ENCODE measurements at regions not wholly inside any gene's neighbourhood (a gene's known extent, or its start where the extent isn't known, plus 50 kb on each side); places are given as distances from the start of the nearest gene placed in this dataset.

- no peak for DNase-seq
These were observed 538.8 kb downstream of the MCTP2 start for GRCh38 chr15:94770199-94770598.

GRCh38 chr15:94777037-94777436 lies 545.7 kb downstream of the MCTP2 start:
- no peak for DNase-seq

GRCh38 chr15:94778840-94779239 lies 547.5 kb downstream of the MCTP2 start:
- no peak for DNase-seq

DNA sequence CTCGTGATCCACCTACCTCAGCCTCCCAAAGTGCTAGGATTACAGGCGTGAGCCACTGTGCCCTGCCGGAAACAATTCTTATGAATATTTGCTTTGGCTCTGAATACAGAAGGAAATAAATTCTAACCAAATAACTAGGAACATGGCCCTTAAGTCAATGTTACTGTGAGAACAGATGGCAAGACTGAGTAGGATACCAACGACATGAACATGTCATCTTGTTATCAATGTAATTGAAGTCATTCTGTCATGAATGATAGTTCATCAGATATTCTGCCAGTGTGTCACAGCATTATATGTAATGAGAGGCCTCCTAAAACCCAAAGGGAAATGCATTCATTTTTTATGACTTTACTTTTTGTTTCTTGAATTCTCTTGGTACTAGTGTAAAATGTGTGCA lies 548.8 kb downstream of the MCTP2 start:
- DNase-seq, result no peak

GRCh38 chr15:94785091-94785490 lies 553.7 kb downstream of the MCTP2 start:
- DNase-seq, result no peak

DNA sequence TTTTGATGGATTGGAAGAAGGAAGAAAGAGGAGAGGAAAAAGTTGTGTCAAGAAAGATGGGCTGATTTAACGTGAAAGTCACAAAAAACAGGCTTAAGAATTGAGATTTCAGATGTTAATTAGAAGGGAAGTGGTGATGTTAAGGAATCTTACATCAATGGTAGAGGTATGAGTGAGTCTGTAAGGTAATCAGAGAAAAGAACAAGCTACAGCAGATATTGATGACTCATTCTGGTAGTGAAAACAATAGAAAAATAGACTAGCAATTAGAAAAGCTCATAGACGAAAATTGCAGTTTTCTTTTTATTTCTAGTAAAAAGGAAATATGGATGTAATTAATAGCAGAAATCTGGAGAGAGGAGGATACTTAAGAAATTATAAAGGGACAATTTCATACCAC lies 559.6 kb downstream of the MCTP2 start:
- DNase-seq, result no peak

DNA sequence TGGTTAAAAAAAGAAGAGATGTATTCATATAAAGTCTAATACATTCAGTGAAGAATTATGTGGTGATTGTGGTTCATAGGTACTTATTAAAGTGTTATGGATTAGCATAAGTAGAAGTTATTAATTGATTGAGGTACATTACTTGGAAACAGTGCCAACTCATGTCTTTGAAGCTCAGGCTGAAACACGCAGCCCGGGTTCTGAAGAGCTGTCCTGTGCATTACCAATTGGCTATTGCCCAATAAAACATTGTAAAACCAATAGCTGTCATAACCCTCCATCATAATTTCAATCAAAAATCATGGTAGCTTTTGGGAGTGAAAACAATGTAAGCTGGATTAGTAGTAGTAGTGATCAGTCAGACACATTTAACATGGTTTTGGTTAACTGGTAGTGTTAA lies 560.1 kb downstream of the MCTP2 start:
- DNase-seq, result no peak

DNA sequence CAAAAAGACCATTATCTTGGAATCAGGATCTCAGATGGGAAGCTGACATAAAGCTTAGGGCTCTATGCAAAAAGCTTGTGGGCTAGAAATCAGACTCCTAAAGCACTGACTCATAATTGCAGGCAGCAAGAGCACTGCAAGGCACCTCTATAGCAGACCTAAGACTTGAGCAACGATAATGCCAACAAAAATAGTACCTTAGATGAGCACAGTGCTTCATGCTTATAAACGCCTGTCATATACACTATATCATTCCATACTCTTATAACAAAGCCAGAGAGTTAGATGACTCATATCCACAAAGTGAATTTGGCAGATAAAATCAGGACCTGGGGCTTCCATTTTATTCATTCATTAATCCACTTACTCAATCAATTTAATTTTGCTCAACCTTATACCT lies 560.8 kb downstream of the MCTP2 start:
- DNase-seq, result no peak

GRCh38 chr15:94793207-94793606 lies 561.8 kb downstream of the MCTP2 start:
- DNase-seq, result no peak

DNA sequence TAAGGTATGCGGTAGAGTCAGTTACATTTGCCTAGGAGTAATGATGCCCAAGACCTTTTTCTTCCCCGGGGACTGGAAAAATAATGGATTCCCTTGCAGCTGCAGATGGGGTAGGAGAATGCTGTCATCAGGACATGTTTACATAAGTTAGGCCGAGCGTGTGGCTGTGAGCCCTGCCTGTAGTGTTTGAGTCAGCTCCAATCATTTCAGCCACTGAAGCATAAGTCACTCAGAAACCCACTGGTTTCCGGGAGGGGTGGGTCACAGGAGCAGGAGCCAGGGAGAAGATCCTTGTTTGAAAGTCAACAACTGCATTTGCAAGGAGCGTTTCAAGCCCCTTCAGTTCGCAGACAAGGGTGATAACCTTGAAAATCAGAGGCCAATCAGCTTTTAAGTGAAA lies 562.3 kb downstream of the MCTP2 start:
- DNase-seq, result peak; percentile 11

- no peak for DNase-seq
These were observed 573.3 kb downstream of the MCTP2 start for GRCh38 chr15:94804613-94805012.

GRCh38 chr15:94815110-94815731 lies 583.9 kb downstream of the MCTP2 start:
- DNase-seq, result no peak

DNA sequence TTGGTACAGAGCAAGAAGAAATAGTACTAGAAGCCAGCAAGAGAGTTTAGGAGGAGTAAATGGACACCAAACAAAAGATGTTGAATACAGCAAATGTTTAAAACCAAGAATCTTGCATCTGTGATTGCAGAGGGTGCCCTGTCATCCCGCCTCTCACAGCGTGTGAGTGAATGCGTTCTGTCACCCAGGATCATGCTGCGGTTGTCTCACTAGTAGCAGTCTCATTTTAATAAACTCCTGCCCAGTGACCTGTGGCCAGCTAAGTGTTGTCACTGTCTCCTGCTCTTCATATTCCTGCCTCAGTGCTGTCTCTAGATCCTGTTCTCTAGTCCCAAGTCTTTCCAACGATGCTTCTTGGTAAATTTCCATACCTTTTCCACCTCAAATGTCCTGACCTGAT lies 584.6 kb downstream of the MCTP2 start:
- no peak for DNase-seq

GRCh38 chr15:94829887-94830884 lies 598.8 kb downstream of the MCTP2 start:
- no peak for DNase-seq

DNA sequence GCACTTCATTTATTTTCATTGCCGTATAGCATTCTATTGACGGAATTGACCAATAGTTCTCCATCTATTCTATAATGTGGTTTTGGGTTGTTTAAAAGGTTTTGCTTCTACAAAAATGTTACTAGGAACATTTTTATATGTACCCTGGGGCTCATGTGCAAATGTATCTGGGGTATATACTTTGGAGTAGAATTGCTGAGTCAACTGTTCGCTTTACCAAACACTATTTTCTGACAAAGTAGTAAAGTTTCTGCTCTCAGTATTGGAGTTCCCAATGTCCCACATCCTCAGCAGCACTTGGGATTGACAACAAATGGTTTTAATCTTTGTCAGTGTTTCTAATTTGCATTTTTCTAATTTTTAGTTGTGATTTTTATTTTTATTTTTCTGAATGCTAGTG lies 602.6 kb downstream of the MCTP2 start:
- no peak for DNase-seq

GRCh38 chr15:94834494-94834893 lies 603.1 kb downstream of the MCTP2 start:
- DNase-seq, result no peak

GRCh38 chr15:94838281-94838680 lies 606.9 kb downstream of the MCTP2 start:
- DNase-seq, result no peak

DNA sequence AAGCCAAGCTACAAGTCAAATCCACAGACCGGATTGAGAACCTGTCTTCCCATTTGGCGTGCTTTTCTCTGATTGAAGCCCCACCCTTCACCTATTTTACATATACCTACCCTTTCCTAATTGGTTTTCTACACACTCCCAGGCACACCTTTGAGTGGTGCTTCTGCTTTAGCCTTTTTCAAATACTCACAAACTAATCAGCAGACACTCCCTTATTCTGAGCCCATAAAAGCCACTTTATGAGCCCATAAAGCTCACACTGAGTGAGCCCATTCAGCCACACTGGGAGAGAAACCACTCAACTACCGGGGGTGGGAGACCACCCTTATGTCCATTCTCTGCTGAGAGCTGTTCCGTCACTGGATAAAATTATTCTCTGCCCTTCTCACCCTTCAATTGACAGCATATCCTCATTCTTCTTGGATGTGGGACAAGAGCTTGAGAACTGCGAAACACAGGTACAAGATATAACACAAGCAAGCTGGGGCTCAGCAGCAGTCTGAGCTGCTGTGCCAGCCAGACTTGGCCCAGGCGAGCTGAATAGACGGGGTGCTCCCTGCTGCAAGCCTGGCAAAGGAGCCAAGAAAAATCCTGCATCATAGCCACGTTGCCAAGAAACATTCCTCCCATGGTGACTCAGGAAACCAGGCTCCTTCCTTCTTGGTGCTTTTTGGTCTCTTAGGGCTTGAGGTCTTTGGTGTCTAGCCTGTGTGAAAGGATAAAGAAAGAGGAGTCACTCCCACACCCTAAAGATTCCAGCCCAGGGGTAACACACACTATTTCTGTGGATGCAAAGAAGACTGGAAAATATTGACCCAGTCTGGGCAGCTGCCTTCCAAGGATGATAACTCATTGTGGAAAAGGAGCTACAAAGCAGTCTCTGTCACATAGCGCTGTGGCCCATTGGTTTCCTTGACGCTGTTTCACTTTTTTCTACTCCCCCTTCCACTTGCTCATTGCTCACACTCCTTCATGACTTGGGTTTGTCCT lies 609.7 kb downstream of the MCTP2 start:
- DNase-seq, result no peak

DNA sequence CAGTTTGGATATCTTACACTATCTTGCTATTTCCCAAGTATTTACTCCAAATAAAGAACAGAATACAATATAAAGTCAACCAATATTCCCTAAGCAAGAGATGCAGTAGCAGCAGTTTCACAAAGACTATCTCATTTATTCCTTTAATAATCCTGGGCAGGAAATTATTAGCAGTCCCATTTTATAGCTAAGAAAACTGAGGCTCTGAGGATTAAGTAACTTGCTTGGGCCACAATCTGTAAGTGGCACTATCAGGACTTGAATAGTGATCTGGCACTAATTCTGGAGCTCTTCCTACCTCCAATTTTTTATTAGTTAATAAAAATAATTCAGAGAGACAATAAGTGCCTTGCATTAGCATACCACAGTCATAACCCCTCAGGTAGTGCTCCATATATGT lies 611.7 kb downstream of the MCTP2 start:
- DNase-seq, result no peak

DNA sequence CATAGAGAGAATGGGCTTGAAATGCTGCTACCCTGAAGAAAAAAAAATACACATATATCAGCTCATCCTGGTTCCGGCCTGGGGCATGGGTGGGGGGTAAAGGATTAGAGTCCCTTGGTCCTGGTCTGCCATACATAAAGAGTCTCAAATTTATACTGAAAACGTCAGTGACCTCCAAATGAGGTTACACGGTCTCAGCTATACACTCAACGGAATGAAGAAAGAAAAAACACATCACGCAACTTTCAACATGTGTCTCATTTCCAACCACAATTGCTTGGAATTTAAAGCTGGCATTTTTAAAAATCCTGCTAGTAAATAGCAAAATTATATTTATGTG lies 612.8 kb downstream of the MCTP2 start:
- no peak for DNase-seq

DNA sequence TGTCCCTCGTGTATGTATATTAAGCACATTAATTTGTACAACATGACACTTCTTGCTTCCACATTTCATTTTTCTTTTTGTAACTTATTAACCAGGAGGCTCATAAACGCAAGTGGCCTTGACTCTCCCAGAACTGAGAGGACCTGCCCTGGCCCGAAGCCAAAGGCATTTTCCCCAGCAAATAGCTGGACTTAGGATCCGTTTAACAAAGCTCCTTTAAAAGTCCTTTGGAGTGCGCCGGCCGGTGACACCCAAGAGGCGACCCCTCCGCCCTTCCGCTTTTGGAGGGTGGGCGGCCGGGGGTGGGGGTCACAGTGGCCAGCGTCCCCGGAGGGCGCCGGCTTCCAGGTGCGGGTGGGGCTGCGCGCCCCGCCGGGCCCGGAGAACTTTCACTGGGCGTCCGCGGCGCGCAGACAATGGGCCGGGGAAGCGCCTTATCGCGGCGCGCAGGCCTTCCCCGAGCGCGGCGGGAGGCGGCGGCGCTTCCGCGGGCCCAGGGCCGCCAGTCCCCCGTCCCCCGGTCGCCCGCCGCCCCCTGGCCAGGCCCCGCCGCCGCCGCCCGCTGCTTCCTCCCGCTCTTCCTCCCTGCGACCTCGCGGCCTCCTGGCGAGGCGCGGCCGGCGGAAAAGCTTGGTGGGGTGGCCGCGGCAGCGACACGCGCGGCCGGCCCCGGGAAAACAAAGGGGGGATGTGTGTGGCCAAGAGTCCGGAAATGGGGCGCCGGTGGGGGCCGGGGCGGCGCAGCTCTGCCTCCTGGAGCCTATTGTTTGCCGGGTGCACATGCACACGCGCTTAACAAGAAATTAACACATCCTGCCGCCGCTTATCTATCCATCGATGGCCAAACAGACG lies 613.4 kb downstream of the MCTP2 start:
- peak; percentile 27 for DNase-seq

DNA sequence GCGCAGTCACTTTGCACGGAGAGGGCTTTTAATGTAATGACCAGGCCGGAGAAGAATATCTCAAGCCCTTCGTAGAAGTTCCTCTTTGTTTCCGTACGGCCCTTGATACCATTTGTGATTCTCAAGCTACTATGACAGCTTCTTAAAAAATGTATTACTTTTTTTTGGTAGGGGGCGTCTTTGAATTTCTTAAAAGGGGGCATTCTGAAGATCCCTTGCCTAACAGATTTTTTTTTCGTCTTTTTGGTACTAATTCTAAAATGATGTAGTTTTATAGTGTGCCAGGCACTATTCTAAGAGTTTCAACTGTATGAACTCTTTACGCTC lies 614.0 kb downstream of the MCTP2 start:
- DNase-seq, result no peak

All from NCI-H774 (cell line).